ENCODE measurements at regions not wholly inside any gene's neighbourhood (a gene's known extent, or its start where the extent isn't known, plus 50 kb on each side); places are given as distances from the start of the nearest gene placed in this dataset.
"Not testable (repeated sequence)": the region's sequence is repeated elsewhere in the genome, so short reads cannot be mapped to it uniquely, and the experiment has no call there.

GRCh38 chr14:84512823-84513222 lies 1017.1 kb upstream of the FLRT2 start:
- DNase-seq: not testable (repeated sequence)

GRCh38 chr14:84519836-84520235 lies 1010.1 kb upstream of the FLRT2 start:
- no peak for DNase-seq

GRCh38 chr14:84520711-84521338 lies 1009.1 kb upstream of the FLRT2 start:
- DNase-seq: no peak

- no peak for DNase-seq
Observed at GRCh38 chr14:84523746-84524145, 1006.2 kb upstream of the FLRT2 start.

- DNase-seq: no peak
Observed at GRCh38 chr14:84527706-84528105, 1002.2 kb upstream of the FLRT2 start.

GRCh38 chr14:84532016-84532415 lies 997.9 kb upstream of the FLRT2 start:
- DNase-seq: no peak

- no peak for DNase-seq
Observed at GRCh38 chr14:84533181-84533725, 996.7 kb upstream of the FLRT2 start.

- DNase-seq: no peak
Observed at GRCh38 chr14:84533791-84534190, 996.2 kb upstream of the FLRT2 start.

- DNase-seq: no peak
Observed at GRCh38 chr14:84535484-84535883, 994.5 kb upstream of the FLRT2 start.

GRCh38 chr14:84535976-84536375 lies 994.0 kb upstream of the FLRT2 start:
- DNase-seq: no peak

- no peak for DNase-seq
Observed at GRCh38 chr14:84541018-84541417, 988.9 kb upstream of the FLRT2 start.

GRCh38 chr14:84543859-84544258 lies 986.1 kb upstream of the FLRT2 start:
- no peak for DNase-seq

GRCh38 chr14:84544486-84545131 lies 985.3 kb upstream of the FLRT2 start:
- no peak for DNase-seq

- DNase-seq: no peak
Observed at GRCh38 chr14:84546236-84546635, 983.7 kb upstream of the FLRT2 start.

GRCh38 chr14:84554136-84554535 lies 975.8 kb upstream of the FLRT2 start:
- no peak for DNase-seq

GRCh38 chr14:84555493-84555892 lies 974.5 kb upstream of the FLRT2 start:
- DNase-seq: no peak

- DNase-seq: no peak
Observed at GRCh38 chr14:84566109-84566508, 963.8 kb upstream of the FLRT2 start.

- no peak for DNase-seq
Observed at GRCh38 chr14:84575681-84576080, 954.3 kb upstream of the FLRT2 start.

GRCh38 chr14:84579292-84579691 lies 950.7 kb upstream of the FLRT2 start:
- DNase-seq: no peak

GRCh38 chr14:84581041-84581440 lies 948.9 kb upstream of the FLRT2 start:
- no peak for DNase-seq

- DNase-seq: no peak
Observed at GRCh38 chr14:84584511-84584910, 945.4 kb upstream of the FLRT2 start.

- DNase-seq: no peak
Observed at GRCh38 chr14:84591827-84592445, 938.0 kb upstream of the FLRT2 start.

GRCh38 chr14:84592770-84593169 lies 937.2 kb upstream of the FLRT2 start:
- DNase-seq: no peak

GRCh38 chr14:84610086-84610485 lies 919.9 kb upstream of the FLRT2 start:
- DNase-seq: no peak

Measured in right forelimb (tissue), 1 donor.